ENCODE measurements at regions not wholly inside any gene's neighbourhood (a gene's known extent, or its start where the extent isn't known, plus 50 kb on each side); places are given as distances from the start of the nearest gene placed in this dataset.

DNA sequence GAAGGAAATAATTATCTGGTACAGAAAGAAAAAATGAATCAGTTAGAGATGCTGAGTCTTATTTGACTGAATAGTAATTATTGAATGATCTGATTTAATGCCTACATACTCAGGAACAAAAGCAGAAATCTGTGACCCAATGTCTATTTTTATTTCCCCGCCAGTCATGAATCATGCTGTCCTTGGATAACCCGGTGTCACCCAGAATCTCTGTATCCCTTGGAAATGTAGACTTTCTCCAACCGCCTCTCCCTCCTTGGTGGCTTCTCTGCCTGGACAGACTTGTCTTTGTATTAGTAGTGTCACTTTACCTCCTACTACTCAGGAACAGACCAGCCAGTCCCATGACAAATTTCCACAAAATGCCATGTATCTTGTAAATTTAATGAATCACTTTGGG is 173.3 kb upstream of the PDGFD start:
- Histone ChIP-seq H3K27ac (no peak overlapping the region), H3K9me3 (no peaks in the 10 kb centered on the region), H3K27me3 (no peaks in the 10 kb centered on the region), H3K36me3 (no peaks in the 10 kb centered on the region), H3K4me1 (no peaks in the 10 kb centered on the region), H3K4me3 (no peak overlapping the region)
- intact Hi-C loops (cut with DNase I), result no loop called here
- no peak for DNase-seq
- WGBS, 2 donors, result 80 to 85% methylated on average over 3 of the region's 3 CpGs
- no peak for TF ChIP-seq POLR2A (IDR thresholded peaks at IDR 0.05)
- TF ChIP-seq CTCF (IDR thresholded peaks at IDR 0.05), result no peak

- DNase-seq, result no peak
- TF ChIP-seq POLR2A (IDR thresholded peaks at IDR 0.05) (no peak), CTCF (IDR thresholded peaks at IDR 0.05) (peak in 1 of 6 experiments; percentile 32)
- H3K27ac ChIP-seq, result no peak overlapping the region
- H3K4me3 ChIP-seq, result no peak overlapping the region
- H3K9me3 ChIP-seq, result no peaks in the 10 kb centered on the region
- no peaks in the 10 kb centered on the region for H3K4me1 ChIP-seq
- intact Hi-C loops (cut with DNase I), result no loop called here
- H3K36me3 ChIP-seq, result no peaks in the 10 kb centered on the region
- WGBS, 2 donors, result 86 to 87% methylated on average over 4 of the region's 4 CpGs
- H3K27me3 ChIP-seq, result no peaks in the 10 kb centered on the region
Measured at GRCh38 chr11:104333977-104334376, 170.0 kb upstream of the PDGFD start.

- Histone ChIP-seq H3K36me3 (no peaks in the 10 kb centered on the region), H3K27me3 (no peaks in the 10 kb centered on the region), H3K9me3 (no peaks in the 10 kb centered on the region), H3K4me3 (no peak overlapping the region), H3K4me1 (no peaks in the 10 kb centered on the region), H3K27ac (no peak overlapping the region)
- no peak for DNase-seq
- TF ChIP-seq POLR2A (IDR thresholded peaks at IDR 0.05) (no peak), CTCF (IDR thresholded peaks at IDR 0.05) (no peak)
- 46 to 71% methylated on average over 4 of the region's 4 CpGs for WGBS, 2 donors
- intact Hi-C loops (cut with DNase I), result no loop called here
Measured at GRCh38 chr11:104332110-104332509, 168.2 kb upstream of the PDGFD start.

- no peak for DNase-seq
- intact Hi-C loops (cut with DNase I), result no loop called here
- H3K27ac ChIP-seq, result no peak overlapping the region
- TF ChIP-seq POLR2A (IDR thresholded peaks at IDR 0.05) (no peak), CTCF (IDR thresholded peaks at IDR 0.05) (no peak)
- H3K4me3 ChIP-seq, result no peak overlapping the region
- WGBS, 2 donors, result 71 to 77% methylated on average over 2 of the region's 2 CpGs
- no peaks in the 10 kb centered on the region for H3K9me3 ChIP-seq
- H3K27me3 ChIP-seq, result no peaks in the 10 kb centered on the region
- H3K36me3 ChIP-seq, result no peaks in the 10 kb centered on the region
- no peaks in the 10 kb centered on the region for H3K4me1 ChIP-seq
Measured at GRCh38 chr11:104329078-104329665, 165.2 kb upstream of the PDGFD start.

- no peaks in the 10 kb centered on the region for H3K36me3 ChIP-seq
- no peaks in the 10 kb centered on the region for H3K9me3 ChIP-seq
- intact Hi-C loops (cut with DNase I), result no loop called here
- 56 to 70% methylated on average over 4 of the region's 4 CpGs for WGBS, 2 donors
- H3K4me1 ChIP-seq, result no peaks in the 10 kb centered on the region
- no peak for DNase-seq
- no peak overlapping the region for H3K4me3 ChIP-seq
- TF ChIP-seq POLR2A (IDR thresholded peaks at IDR 0.05) (no peak), CTCF (IDR thresholded peaks at IDR 0.05) (no peak)
- no peaks in the 10 kb centered on the region for H3K27me3 ChIP-seq
- H3K27ac ChIP-seq, result no peak overlapping the region
Measured at GRCh38 chr11:104328512-104328907, 164.6 kb upstream of the PDGFD start.
